Epithelial cell of proximal tubule (primary cell): ENCODE measurements at regions not wholly inside any gene's neighbourhood (a gene's known extent, or its start where the extent isn't known, plus 50 kb on each side); places are given as distances from the start of the nearest gene placed in this dataset.

Experiments used
- DNase-seq: peaks from one replicate; pipeline ENCODE4 v3.0.0-alpha.2; 2011; ENCODE audit warnings: low read depth
- H3K4me3 ChIP-seq: 2 replicates; pipeline ENCODE4 v1.5.1; 2011; ENCODE audit warnings: low read depth, mild to moderate bottlenecking, low read length
- CTCF ChIP-seq: conservative IDR thresholded peaks from 2 replicates; pipeline ENCODE4 v1.5.1; 2012; ENCODE audit warnings: low read depth, mild to moderate bottlenecking, low read length

- no peak for TF ChIP-seq CTCF
- no peak overlapping the region for H3K4me3 ChIP-seq
- DNase-seq: peak; percentile 67
Observed at GRCh38 chr4:141802333-141802732, 165.9 kb downstream of the IL15 start.

GRCh38 chr4:141804836-141805235 lies 168.5 kb downstream of the IL15 start:
- no peak for TF ChIP-seq CTCF
- H3K4me3 ChIP-seq: no peak overlapping the region
- no peak for DNase-seq

GRCh38 chr4:141807103-141807891 lies 170.9 kb downstream of the IL15 start:
- H3K4me3 ChIP-seq: no peak overlapping the region
- no peak for TF ChIP-seq CTCF
- DNase-seq: no peak

- no peak for DNase-seq
- no peak overlapping the region for H3K4me3 ChIP-seq
- no peak for TF ChIP-seq CTCF
Observed at GRCh38 chr4:141810038-141810711, 173.8 kb downstream of the IL15 start.

GRCh38 chr4:141810712-141811375 lies 174.5 kb downstream of the IL15 start:
- DNase-seq: no peak
- TF ChIP-seq CTCF: no peak
- H3K4me3 ChIP-seq: no peak overlapping the region

GRCh38 chr4:141812158-141812557 lies 175.8 kb downstream of the IL15 start:
- no peak overlapping the region for H3K4me3 ChIP-seq
- DNase-seq: no peak
- TF ChIP-seq CTCF: no peak
